Activated CD4-positive, alpha-beta T cell treated with anti-CD3 and anti-CD28 coated beads for 48 hours (primary cell): ENCODE measurements at regions not wholly inside any gene's neighbourhood (a gene's known extent, or its start where the extent isn't known, plus 50 kb on each side); places are given as distances from the start of the nearest gene placed in this dataset.
A peak's percentile ranks its signal among the peaks of the same experiment; 100 is the strongest.

Experiments used
- DNase-seq: peaks from one replicate; pipeline ENCODE4 v3.0.0-alpha.2; 2020

- no peak for DNase-seq
Observed at GRCh38 chr6:95784019-95784418, 206.7 kb downstream of the MANEA start.

GRCh38 chr6:95784869-95785268 is 207.5 kb downstream of the MANEA start:
- no peak for DNase-seq

GRCh38 chr6:95785785-95786184 is 208.4 kb downstream of the MANEA start:
- no peak for DNase-seq

GRCh38 chr6:95786802-95787201 is 209.5 kb downstream of the MANEA start:
- no peak for DNase-seq

GRCh38 chr6:95790787-95791186 is 213.5 kb downstream of the MANEA start:
- no peak for DNase-seq

- DNase-seq: no peak
Observed at GRCh38 chr6:95794749-95795148, 217.4 kb downstream of the MANEA start.

- DNase-seq: no peak
Observed at GRCh38 chr6:95795927-95796326, 218.6 kb downstream of the MANEA start.

- DNase-seq: no peak
Observed at GRCh38 chr6:95797054-95797453, 218.7 kb upstream of the FUT9 start.

GRCh38 chr6:95802978-95803377 is 212.8 kb upstream of the FUT9 start:
- no peak for DNase-seq

GRCh38 chr6:95803889-95804288 is 211.9 kb upstream of the FUT9 start:
- no peak for DNase-seq

- DNase-seq: no peak
Observed at GRCh38 chr6:95804847-95805541, 210.8 kb upstream of the FUT9 start.

GRCh38 chr6:95805699-95806098 is 210.1 kb upstream of the FUT9 start:
- DNase-seq: no peak

- no peak for DNase-seq
Observed at GRCh38 chr6:95815389-95816056, 200.3 kb upstream of the FUT9 start.

- DNase-seq: no peak
Observed at GRCh38 chr6:95819461-95819860, 196.3 kb upstream of the FUT9 start.

- peak; percentile 7 for DNase-seq
Observed at GRCh38 chr6:95819939-95820338, 195.8 kb upstream of the FUT9 start.

GRCh38 chr6:95830859-95831557 is 184.8 kb upstream of the FUT9 start:
- DNase-seq: no peak

- no peak for DNase-seq
Observed at GRCh38 chr6:95837890-95838289, 177.9 kb upstream of the FUT9 start.

- no peak for DNase-seq
Observed at GRCh38 chr6:95841560-95841959, 174.2 kb upstream of the FUT9 start.

- DNase-seq: no peak
Observed at GRCh38 chr6:95846652-95847051, 169.1 kb upstream of the FUT9 start.

GRCh38 chr6:95847061-95847460 is 168.7 kb upstream of the FUT9 start:
- DNase-seq: no peak

- DNase-seq: no peak
Observed at GRCh38 chr6:95848717-95849116, 167.1 kb upstream of the FUT9 start.

GRCh38 chr6:95856876-95857364 is 158.9 kb upstream of the FUT9 start:
- DNase-seq: no peak

- no peak for DNase-seq
Observed at GRCh38 chr6:95865857-95866256, 149.9 kb upstream of the FUT9 start.

GRCh38 chr6:95866732-95867131 is 149.0 kb upstream of the FUT9 start:
- DNase-seq: no peak
